H1 (cell line): ENCODE measurements at regions not wholly inside any gene's neighbourhood (a gene's known extent, or its start where the extent isn't known, plus 50 kb on each side); places are given as distances from the start of the nearest gene placed in this dataset.

ENCODE experiments used
- ASH2L ChIP-seq: fragments of 200-600, 300-600 bp; sonication (generic); IDR thresholded peaks from one replicate; pipeline ENCODE4 v1.7.1; 2017; ENCODE audit warnings: low read length
- CBX5 ChIP-seq: fragments of 300-800, 300-1000 bp; sonication (generic); IDR thresholded peaks from 2 replicates; pipeline ENCODE4 v1.7.1; 2016; ENCODE audit warnings: antibody characterized with exemption, low read length, low read depth
- RAD21 ChIP-seq, 2 experiments: IDR thresholded peaks in 1 of 2; conservative IDR thresholded peaks in 1 of 2; 2 replicates each; pipeline ENCODE4 v1.6.1; 2011; ENCODE audit warnings: low read depth in 2 of 2, low read length in 2 of 2, improper control_type of control experiment in 1 of 2, inconsistent platforms in 1 of 2, mild to moderate bottlenecking in 1 of 2, moderate library complexity in 1 of 2
- RFX5 ChIP-seq: IDR thresholded peaks from 2 replicates; pipeline ENCODE4 v1.6.1; 2011; ENCODE audit warnings: low read depth, low read length, improper control_type of control experiment, borderline replicate concordance
- SIRT6 ChIP-seq: IDR thresholded peaks from one replicate; pipeline ENCODE4 v1.7.1; 2012; ENCODE audit warnings: low read length, inconsistent platforms
- SP1 ChIP-seq: IDR thresholded peaks from 2 replicates; pipeline ENCODE4 v1.6.1; 2011; ENCODE audit warnings: low read depth, low read length

DNA sequence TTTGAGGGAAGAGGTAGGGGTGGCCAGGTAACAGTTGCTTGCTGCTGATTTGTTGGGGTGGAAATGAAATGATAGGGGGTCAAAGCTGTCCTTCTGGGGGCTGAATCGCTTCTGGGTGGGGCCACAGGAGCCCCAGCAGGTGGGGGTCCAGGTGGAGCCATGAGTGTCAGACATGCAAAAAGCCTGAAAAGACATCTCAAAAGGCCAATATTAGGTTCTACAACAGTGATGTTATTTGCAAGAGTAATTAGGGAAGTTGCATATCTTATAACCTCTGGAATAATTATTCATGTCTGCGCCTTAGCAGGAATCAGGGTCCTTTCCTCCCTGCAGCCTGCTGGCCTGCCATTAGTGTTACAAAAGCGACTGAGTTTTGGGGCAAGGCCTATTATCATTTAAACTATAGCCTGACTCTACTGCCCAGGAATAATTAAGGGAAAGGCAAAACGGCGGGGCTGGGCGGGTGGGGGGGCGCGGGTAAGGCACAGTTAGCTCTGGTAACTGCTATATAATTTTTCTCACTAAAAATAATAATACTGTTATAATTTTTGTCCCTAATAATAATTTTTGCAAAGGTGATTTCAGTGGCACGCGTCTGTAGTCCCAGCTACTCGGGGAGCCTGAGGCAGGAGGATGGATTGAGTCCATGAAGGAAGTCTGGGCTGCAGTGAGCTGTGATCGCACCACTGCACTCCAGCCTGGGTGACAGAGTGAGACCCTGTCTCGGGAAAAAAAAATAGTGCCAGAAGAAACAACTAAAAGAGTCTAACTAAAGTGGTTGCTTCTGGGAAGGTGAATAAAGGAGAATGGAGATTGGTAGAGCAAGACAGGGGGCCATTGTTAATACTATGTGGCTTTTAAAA, 145.7 kb downstream of the MAGEB17 start (continued):
- no peak for TF ChIP-seq ASH2L
- TF ChIP-seq RFX5, result no peak
- no peak for TF ChIP-seq SP1
- no peak for TF ChIP-seq RAD21 (IDR thresholded peaks at IDR 0.05 in 1 of 2, conservative IDR thresholded peaks at IDR 0.05 in 1 of 2; ENCODE audit: low read depth in 2 of 2, low read length in 2 of 2)
- TF ChIP-seq CBX5, result no peak
- TF ChIP-seq SIRT6, result no peak
